HEK293T (cell line): ENCODE measurements at regions not wholly inside any gene's neighbourhood (a gene's known extent, or its start where the extent isn't known, plus 50 kb on each side); places are given as distances from the start of the nearest gene placed in this dataset.
A peak's percentile ranks its signal among the peaks of the same experiment; 100 is the strongest.

Experiments used
- CTCF ChIA-PET: fragments of 350-600 bp; formaldehyde crosslinking; extraction: SDS; loops from one replicate; lab custom pipeline; 2021; ENCODE audit warnings: antibody characterized with exemption, inconsistent platforms; lab: Yijun Ruan, JAX
- POLR2A ChIA-PET: fragments of 350-600 bp; formaldehyde crosslinking; extraction: SDS; loops from one replicate; lab custom pipeline; 2020; ENCODE audit warnings: antibody characterized with exemption, inconsistent platforms; lab: Yijun Ruan, JAX
- DNase-seq: peaks from one replicate; pipeline ENCODE4 v3.0.0; 2012; ENCODE audit warnings: mixed read lengths; ENCODE audit errors: extremely low spot score
- ARNT ChIP-seq: fragments of 450-650 bp; IDR thresholded peaks from 2 replicates; pipeline ENCODE4 v1.6.1; 2017; ENCODE audit warnings: mild to moderate bottlenecking
- BHLHE40 ChIP-seq: fragments of 450-650 bp; IDR thresholded peaks from 2 replicates; pipeline ENCODE4 v1.6.1; 2016; ENCODE audit warnings: mild to moderate bottlenecking, moderate library complexity, borderline replicate concordance
- CTBP1 ChIP-seq: fragments of 450-650 bp; IDR thresholded peaks from 2 replicates; pipeline ENCODE4 v1.6.1; 2016; ENCODE audit warnings: borderline replicate concordance
- ELF4 ChIP-seq: fragments of 450-650 bp; IDR thresholded peaks from 2 replicates; pipeline ENCODE4 v1.6.1; 2017; ENCODE audit warnings: antibody characterized with exemption
- FOXA1 ChIP-seq: fragments of 450-650 bp; IDR thresholded peaks from 2 replicates; pipeline ENCODE4 v1.6.1; 2016; ENCODE audit warnings: mild to moderate bottlenecking
- FOXK2 ChIP-seq: fragments of 450-650 bp; IDR thresholded peaks from 2 replicates; pipeline ENCODE4 v1.6.1; 2016; ENCODE audit warnings: mild to moderate bottlenecking
- FOXM1 ChIP-seq: fragments of 450-650 bp; IDR thresholded peaks from 2 replicates; pipeline ENCODE4 v1.6.1; 2017; ENCODE audit warnings: mild to moderate bottlenecking, borderline replicate concordance
- HDGF ChIP-seq: fragments of 450-650 bp; IDR thresholded peaks from 2 replicates; pipeline ENCODE4 v1.6.1; 2017; ENCODE audit warnings: antibody characterized with exemption, borderline replicate concordance
- L3MBTL2 ChIP-seq: fragments of 450-650 bp; conservative IDR thresholded peaks from 2 replicates; pipeline ENCODE4 v1.6.1; 2016; ENCODE audit warnings: mild to moderate bottlenecking
- LEF1 ChIP-seq: fragments of 450-650 bp; IDR thresholded peaks from 2 replicates; pipeline ENCODE4 v1.6.1; 2017; ENCODE audit warnings: mild to moderate bottlenecking, borderline replicate concordance
- NFRKB ChIP-seq: fragments of 450-650 bp; IDR thresholded peaks from 2 replicates; pipeline ENCODE4 v1.6.1; 2016; ENCODE audit warnings: mild to moderate bottlenecking, moderate library complexity
- PKNOX1 ChIP-seq: fragments of 450-650 bp; IDR thresholded peaks from 2 replicates; pipeline ENCODE4 v1.6.1; 2016
- SP1 ChIP-seq: fragments of 450-650 bp; IDR thresholded peaks from 2 replicates; pipeline ENCODE4 v1.6.1; 2017
- SUZ12 ChIP-seq: fragments of 450-650 bp; IDR thresholded peaks from 2 replicates; pipeline ENCODE4 v1.6.1; 2016; ENCODE audit warnings: mild to moderate bottlenecking
- TARDBP ChIP-seq: fragments of 450-650 bp; IDR thresholded peaks from 2 replicates; pipeline ENCODE4 v1.6.1; 2016
- ZNF384 ChIP-seq: fragments of 450-650 bp; IDR thresholded peaks from 2 replicates; pipeline ENCODE4 v1.6.1; 2016

DNA sequence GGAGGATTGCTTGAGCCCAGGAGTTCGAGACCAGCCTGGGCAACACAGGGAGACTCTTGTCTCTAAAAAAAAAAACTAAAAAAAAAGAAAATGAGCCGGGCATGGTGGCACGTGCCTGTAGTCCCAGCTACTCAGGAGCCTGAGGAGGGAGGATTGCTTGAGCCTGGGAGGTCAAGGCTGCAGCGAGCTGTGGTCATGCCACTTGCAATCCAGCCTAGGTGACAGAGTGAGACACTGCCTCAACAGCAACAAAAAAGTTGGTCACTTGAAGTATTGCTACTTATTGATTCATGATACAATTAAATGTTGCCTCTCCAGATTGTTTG is 57.9 kb upstream of the CXADR start:
- CTCF ChIA-PET, result no interaction called here
- POLR2A ChIA-PET, result interaction anchor here (0.9 kb wide), 1 partner anchor 58 kb away, joined by 3 read pairs; the partner anchor contains the start of gene CXADR
- no peak for DNase-seq
- TF ChIP-seq BHLHE40, result peak; percentile 46; the same call in 1 of the 2 replicates
- no peak for TF ChIP-seq NFRKB
- no peak for TF ChIP-seq ARNT
- peak; percentile 76 for TF ChIP-seq L3MBTL2
- peak; percentile 98 for TF ChIP-seq ZNF384

- ChIA-PET POLR2A (interaction anchor here (0.9 kb wide), 1 partner anchor 58 kb away, joined by 3 read pairs; the partner anchor contains the start of gene CXADR), CTCF (no interaction called here)
- TF ChIP-seq ZNF384, result no peak
- no peak for TF ChIP-seq ELF4
- TF ChIP-seq FOXK2, result no peak
- no peak for TF ChIP-seq SP1
- no peak for TF ChIP-seq NFRKB
- no peak for TF ChIP-seq BHLHE40
- no peak for TF ChIP-seq LEF1
- TF ChIP-seq PKNOX1, result no peak
- TF ChIP-seq HDGF, result no peak
- TF ChIP-seq CTBP1, result no peak
- TF ChIP-seq FOXM1, result no peak
- no peak for TF ChIP-seq L3MBTL2
- TF ChIP-seq SUZ12, result no peak
- DNase-seq, result no peak
Measured at GRCh38 chr21:17455451-17455850, 57.4 kb upstream of the CXADR start.

GRCh38 chr21:17458279-17458678 is 54.6 kb upstream of the CXADR start:
- POLR2A ChIA-PET, result no interaction called here
- CTCF ChIA-PET, result interaction anchor here (0.7 to 1.0 kb wide), 2 partner anchors 10 to 43 kb away, joined by 3 read pairs; no protein-coding TSS in a partner anchor
- TF ChIP-seq FOXK2 (no peak), PKNOX1 (no peak), L3MBTL2 (no peak), ELF4 (no peak), ZNF384 (no peak), SUZ12 (no peak), FOXA1 (no peak), NFRKB (no peak), HDGF (no peak), BHLHE40 (no peak), ARNT (no peak), FOXM1 (no peak), TARDBP (no peak)

DNA sequence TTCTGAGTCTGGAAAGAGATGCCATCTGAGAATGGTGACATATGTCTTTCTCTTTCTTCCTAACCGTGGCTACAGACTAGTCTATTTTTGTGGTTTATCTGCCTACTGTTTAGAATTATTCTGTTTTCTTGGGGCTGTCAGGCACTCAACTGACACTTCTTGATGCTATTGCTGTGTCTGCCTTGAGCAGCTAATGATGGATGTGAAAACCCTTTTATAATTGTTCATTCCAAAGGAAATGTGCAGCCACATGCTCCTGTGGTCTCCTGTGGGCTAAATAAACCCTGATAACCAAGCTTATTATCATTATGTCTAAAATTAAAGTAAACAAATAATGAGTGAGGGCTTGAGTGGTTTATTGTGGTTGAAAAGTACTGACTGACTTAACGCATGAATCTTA is 52.7 kb upstream of the CXADR start:
- DNase-seq, result no peak
- ChIA-PET POLR2A (no interaction called here), CTCF (no interaction called here)
- no peak for TF ChIP-seq HDGF
- no peak for TF ChIP-seq ELF4
- TF ChIP-seq FOXM1, result no peak
- TF ChIP-seq FOXA1, result no peak
- no peak for TF ChIP-seq SUZ12

More at GRCh38 chr21:17458279-17458678, 54.6 kb upstream of the CXADR start:
- DNase-seq, result no peak

DNA sequence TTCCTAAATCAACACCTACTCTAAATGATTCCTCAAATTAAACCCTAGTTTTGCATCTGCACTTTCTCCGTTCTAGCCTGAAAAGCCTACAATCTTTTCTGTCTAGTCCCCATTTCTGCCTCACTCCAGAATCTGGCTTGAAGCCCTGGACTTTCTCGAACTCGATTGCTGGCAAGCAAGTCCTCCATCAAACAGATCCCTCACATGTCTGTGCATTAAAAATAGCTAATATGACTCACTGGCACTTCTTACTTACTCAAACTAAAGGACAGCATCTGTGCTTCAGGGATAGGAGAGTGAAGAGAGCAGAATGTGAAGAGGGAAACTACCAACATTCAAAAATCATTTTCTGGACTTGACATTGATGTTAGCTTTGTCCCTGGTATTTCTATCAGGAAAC is 51.8 kb upstream of the CXADR start:
- DNase-seq, result no peak
- ChIA-PET POLR2A (no interaction called here), CTCF (no interaction called here)
- no peak for TF ChIP-seq FOXM1
- TF ChIP-seq PKNOX1, result no peak
- TF ChIP-seq SP1, result no peak
- no peak for TF ChIP-seq TARDBP
- TF ChIP-seq FOXA1, result no peak
- TF ChIP-seq LEF1, result no peak
- TF ChIP-seq ZNF384, result no peak
- TF ChIP-seq ELF4, result no peak
- no peak for TF ChIP-seq HDGF
- TF ChIP-seq NFRKB, result no peak
- TF ChIP-seq CTBP1, result no peak
- no peak for TF ChIP-seq ARNT
- no peak for TF ChIP-seq FOXK2
- TF ChIP-seq SUZ12, result no peak
- no peak for TF ChIP-seq BHLHE40

GRCh38 chr21:17461582-17461981 is 51.3 kb upstream of the CXADR start:
- no peak for DNase-seq
- TF ChIP-seq TARDBP (no peak), FOXA1 (no peak), NFRKB (no peak), PKNOX1 (no peak)
- ChIA-PET CTCF (no interaction called here), POLR2A (no interaction called here)
